CD4-positive, alpha-beta T cell treated with Interleukin-4 for 4 hours (primary cell): ENCODE measurements at regions not wholly inside any gene's neighbourhood (a gene's known extent, or its start where the extent isn't known, plus 50 kb on each side); places are given as distances from the start of the nearest gene placed in this dataset.

ENCODE experiments used
- DNase-seq: peaks from one replicate; pipeline ENCODE4 v3.0.0-alpha.2; 2020

- no peak for DNase-seq
Measured at GRCh38 chr21:24298040-24298439, 1309.2 kb downstream of the MRPL39 start.

DNA sequence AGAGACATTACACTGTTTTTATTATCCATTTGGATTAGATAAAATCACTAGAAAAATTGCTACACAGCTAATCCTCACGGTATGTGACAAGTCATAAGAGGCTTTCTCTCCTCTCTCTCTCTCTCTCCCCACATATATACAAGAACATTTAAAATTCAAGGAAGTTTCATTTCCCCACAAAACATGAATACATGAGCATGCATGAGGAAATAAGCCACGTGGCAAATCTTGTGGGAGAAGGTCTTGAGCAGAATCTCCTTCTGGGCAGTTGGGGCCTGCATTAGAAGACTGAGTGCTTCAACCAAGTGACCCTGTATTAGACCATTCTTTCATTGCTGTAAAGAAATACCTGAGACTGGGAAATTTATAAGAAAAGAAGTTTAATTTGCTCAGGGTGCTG lies 1313.1 kb downstream of the MRPL39 start:
- DNase-seq = no peak

DNA sequence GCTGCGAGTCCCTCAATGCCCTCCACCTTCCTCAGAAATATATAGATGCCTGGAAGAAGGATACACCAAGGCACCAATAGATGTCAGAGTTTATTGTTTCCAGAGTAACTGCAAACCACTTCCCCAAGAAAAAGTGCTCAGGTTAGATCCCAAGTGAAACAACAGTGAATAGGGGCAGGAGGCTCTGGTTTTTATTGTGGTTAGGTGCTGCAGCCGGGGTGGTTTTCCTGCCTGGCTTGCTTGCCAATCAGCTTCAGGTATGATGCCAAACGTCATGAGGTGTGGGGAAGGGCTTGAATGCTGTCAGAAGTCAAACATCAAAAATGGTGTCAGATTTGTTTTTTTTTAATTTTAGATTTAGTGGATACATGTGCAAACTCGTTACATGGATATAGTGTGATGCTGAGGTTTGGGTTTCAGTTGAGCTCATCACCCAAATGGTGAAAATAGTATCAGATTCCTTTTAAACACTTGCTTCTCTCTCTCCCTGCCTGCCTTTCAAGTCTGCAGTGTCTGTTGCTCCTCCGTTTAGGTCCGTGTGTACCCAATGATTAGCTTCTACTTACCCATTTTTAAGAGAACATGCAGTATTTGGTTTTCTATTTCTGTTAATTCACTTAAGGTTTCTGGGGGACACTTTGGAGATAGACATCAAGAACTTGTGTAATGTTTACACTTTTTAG lies 1317.0 kb downstream of the MRPL39 start:
- peak; percentile 1 for DNase-seq

GRCh38 chr21:24289539-24289938 lies 1317.7 kb downstream of the MRPL39 start:
- no peak for DNase-seq

DNA sequence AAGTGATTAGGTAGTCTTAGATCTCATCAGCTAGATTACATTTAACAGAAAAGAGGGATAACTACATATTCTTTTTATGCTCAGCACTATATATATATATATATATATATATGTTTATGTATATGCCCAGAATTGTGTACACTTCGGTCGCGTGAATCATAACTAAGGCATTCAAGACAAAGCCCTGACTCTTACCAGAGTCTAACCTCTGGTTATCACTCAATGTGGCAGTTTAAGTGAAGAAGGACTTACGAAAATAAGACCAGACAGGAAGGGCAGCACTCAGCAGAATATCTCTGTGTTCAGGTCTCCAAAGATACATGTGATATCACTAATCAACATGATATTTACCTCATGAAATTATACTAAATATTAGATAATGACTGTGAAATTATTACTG lies 1326.7 kb downstream of the MRPL39 start:
- no peak for DNase-seq

GRCh38 chr21:24278711-24279110 lies 1328.6 kb downstream of the MRPL39 start:
- DNase-seq = no peak

DNA sequence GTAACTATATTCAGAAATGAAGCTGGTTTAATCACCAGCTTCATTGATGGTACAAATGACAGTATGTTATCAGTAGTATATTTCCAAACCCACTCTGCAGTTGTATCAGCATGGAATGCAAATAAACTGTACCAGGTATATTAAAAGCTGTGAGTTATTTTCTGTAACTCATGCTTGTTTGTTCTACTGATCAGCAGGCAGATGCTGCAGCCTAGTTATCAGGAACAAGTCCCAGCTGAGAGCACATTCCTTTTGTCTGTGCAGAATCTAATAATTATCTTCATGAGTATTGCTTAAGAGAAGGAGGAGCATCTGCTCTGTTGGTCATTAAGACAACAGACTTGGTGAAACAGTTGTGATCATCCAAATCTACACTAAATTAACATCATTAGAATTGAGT lies 1331.1 kb downstream of the MRPL39 start:
- no peak for DNase-seq

DNA sequence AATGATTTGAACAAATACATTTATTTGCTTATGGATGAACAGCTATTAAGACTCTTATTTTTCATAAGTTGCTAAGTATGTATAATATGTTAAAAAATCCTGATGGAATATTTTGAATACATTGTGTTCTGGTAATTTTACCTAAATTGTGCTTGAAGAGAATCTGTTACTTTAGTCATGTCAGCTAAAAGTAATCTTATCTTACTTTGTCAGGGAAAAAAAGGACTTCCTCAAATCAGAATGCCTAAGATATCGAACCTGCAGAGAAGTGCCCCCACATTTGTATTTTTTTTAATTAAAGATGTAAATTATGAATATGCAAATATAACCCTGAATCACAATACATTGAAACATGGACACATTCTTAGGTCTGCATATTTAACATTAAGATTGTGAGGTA lies 1331.7 kb downstream of the MRPL39 start:
- no peak for DNase-seq

- no peak for DNase-seq
Measured at GRCh38 chr21:24272521-24272938, 1334.8 kb downstream of the MRPL39 start.

- DNase-seq = no peak
Measured at GRCh38 chr21:24265987-24266386, 1341.3 kb downstream of the MRPL39 start.

DNA sequence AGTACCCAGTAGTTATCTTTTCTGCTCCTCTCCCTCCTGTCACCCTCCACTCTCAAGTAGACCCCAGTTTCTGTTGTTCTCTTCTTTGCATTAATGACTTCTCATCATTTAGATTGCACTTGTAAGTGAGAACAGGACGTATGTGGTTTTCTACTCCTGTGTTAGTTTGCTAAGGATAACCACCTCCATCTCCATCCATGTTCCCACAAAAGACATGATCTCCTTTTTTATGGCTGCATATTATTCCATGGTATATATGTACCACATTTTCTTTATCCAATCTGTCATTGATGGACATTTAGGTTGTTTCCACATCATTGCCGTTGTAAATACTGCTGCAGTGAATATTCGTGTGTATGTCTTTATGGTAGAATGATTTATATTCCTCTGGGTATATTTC lies 1346.5 kb downstream of the MRPL39 start:
- DNase-seq = no peak

- DNase-seq = no peak
Measured at GRCh38 chr21:24259241-24259640, 1348.0 kb downstream of the MRPL39 start.

GRCh38 chr21:24255591-24255990 lies 1351.7 kb downstream of the MRPL39 start:
- DNase-seq = no peak

GRCh38 chr21:24225431-24225830 lies 1381.8 kb downstream of the MRPL39 start:
- DNase-seq = no peak

- no peak for DNase-seq
Measured at GRCh38 chr21:24224422-24224821, 1382.9 kb downstream of the MRPL39 start.

DNA sequence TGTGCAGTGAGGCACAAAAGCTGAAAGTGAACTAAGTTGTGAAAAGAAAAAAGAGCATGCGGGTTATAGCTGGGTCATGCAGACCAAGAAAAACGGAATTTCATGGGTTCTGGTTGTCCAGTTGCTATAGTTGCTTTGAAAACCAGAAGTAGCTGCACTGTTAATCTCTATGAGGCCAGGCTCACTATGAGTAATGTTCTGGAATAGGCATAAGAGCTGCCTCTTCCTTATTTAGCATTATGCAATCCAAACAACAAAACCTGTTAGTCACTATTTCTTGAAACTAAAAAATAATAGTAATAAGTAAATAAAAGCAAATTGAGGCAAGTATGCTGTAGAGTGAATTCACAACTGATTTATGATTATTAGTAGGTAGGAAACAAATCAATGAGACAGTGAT lies 1383.7 kb downstream of the MRPL39 start:
- DNase-seq = no peak

DNA sequence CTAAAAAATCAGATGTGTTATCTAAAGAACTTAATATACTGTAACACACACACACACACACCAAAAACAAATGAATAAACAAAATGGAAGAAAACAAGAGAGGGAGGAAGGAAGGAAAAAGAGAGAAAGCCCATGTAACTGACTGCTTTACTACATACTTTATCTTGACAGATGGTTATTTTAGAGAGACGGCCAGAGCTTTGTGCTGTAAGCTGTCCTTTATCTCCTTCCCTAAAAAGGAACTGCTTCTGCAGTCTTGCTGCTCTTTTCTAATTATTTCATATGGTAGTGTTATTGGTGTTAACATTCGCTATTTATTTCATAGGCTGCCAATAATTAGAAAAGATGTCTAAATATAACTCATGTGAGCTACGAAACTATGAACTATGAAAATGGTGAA lies 1384.6 kb downstream of the MRPL39 start:
- DNase-seq = no peak

DNA sequence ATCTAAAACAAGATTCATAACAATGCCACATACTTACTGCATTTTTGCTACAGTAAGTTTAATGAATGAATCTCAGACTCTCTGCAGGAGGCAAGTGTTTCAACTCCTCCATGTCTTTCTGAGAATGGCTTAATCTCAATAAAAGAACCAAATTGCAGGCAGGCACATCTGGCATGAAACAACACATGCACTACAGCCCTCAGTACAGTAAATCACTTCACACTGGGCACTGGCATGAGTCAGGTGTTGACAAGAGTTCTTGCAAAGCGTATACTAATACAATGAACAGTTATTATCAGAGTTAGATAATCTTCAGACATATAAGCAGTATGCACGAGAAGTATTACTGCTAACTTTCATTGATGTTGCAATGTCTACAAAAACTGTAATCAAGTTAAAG lies 1386.8 kb downstream of the MRPL39 start:
- no peak for DNase-seq

DNA sequence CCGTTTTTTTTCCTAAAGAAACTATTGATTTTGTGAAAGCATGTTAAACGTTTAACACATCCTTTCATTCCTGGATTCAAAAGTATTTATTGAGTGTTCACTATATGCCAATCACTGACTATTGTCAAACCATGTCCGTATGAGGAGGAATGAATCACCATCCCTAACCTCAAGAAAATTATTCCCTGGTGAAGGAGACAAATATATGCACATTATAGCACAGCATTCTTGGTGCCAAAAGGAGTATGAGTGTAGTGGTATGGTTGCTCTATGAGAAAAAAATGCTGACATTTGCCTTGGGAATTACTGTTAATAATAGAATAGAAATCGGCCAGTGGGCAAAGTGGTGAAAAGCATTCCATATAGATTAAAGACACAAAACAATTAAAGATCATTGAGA lies 1390.1 kb downstream of the MRPL39 start:
- DNase-seq = no peak

DNA sequence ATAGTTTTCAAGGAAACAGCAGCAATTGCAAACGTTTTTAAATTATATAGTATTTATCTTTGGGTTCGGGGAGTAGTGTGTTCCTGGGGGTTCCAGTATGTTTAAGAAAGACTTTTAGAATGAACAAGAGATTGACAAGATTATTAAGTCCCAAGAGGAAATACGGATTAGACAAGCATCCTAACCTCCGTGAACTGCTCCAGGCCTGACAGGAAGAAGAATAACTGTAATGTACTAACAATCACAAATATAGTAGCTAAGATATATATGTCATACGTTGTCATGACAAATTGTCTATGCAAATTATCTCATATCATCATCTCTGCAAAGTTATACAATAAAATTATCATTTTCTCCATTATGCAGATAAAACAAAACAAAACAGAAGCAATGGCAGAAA lies 1397.2 kb downstream of the MRPL39 start:
- DNase-seq = no peak

GRCh38 chr21:24208562-24209260 lies 1398.6 kb downstream of the MRPL39 start:
- no peak for DNase-seq

- DNase-seq = no peak
Measured at GRCh38 chr21:24205319-24205718, 1402.0 kb downstream of the MRPL39 start.

DNA sequence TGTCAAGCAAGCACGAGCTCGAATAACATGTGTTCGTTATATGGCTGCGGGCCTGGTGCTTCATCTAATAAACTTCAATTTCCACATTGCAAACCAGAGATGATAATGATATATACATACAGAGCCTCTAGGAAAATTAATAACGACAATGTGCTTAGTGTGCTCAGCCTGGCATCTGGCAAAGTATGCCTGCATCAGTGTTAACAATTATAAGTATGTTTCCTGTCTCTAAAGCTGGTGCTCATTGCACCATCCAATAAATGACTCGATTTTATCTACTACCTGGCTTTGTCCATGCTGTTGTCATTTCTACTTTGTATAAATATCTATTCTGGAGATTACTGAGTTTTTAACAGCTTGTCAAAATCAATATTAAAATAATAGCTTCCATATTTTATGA lies 1402.6 kb downstream of the MRPL39 start:
- DNase-seq = no peak

DNA sequence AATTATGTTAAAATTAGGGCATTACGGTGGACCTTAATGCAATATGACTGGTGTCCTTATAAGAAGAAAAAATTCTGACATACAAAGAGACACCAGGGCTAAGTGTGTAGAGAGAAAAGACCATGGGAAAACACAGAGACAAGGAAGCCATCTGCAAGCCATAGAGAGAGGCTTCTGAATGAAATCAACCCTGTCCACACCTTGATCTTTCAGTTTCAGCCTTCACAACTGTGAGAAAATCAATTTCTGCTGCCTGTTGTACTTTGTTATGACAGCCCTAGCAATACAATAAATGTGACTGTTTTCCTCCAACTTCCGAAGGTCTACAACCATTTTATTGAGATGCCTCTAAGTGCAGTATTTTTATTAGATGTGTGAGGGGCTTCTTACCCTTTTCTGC lies 1407.2 kb downstream of the MRPL39 start:
- no peak for DNase-seq

GRCh38 chr21:24197923-24198322 lies 1409.4 kb downstream of the MRPL39 start:
- no peak for DNase-seq
